Right ventricle myocardium inferior (tissue), 1 donor: ENCODE measurements at regions not wholly inside any gene's neighbourhood (a gene's known extent, or its start where the extent isn't known, plus 50 kb on each side); places are given as distances from the start of the nearest gene placed in this dataset.
"Not testable (repeated sequence)": the region's sequence is repeated elsewhere in the genome, so short reads cannot be mapped to it uniquely, and the experiment has no call there.

Experiments
- ATAC-seq: fragments of 200-7000 bp; cut with Tn5 transposase; one replicate; pipeline ENCODE4 v1.9.1; 2020; ENCODE audit warnings: mild to moderate bottlenecking, moderate library complexity
- DNase-seq: peaks from one replicate; pipeline ENCODE4 v3.0.0; 2021; ENCODE audit errors: missing footprints
- intact Hi-C: fragments of 100-400 bp; cut with DNase I; formaldehyde crosslinking; loops from one replicate; pipeline ENCODE4 v1.11.0; 2022
- donor health status: DM: no; HTN: yes; CAD: no; lungs with severe emphysema.

DNA sequence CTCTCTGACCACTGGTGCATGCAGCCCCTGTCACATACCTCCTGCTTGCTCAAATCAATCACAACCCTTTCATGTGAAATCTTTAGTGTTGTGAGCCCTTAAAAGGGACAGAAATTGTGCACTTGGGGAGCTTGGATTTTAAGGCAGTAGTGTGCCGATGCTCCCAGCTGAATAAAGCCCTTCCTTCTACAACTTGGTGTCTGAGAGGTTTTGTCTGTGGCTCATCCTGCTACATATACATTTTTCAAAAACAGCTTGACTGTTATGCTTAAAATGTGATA lies 413.8 kb downstream of the DAD1 start:
- intact Hi-C loops, DNase-seq, ATAC-seq: not testable (repeated sequence)

GRCh38 chr14:22174412-22175277 lies 414.4 kb downstream of the DAD1 start:
- DNase-seq: no peak
- ATAC-seq: no peak
- intact Hi-C loops: no loop called here

GRCh38 chr14:22168092-22168955 lies 420.7 kb downstream of the DAD1 start:
- intact Hi-C loops: no loop called here
- no peak for DNase-seq
- no peak for ATAC-seq

GRCh38 chr14:22164616-22165015 lies 424.4 kb downstream of the DAD1 start:
- ATAC-seq (no peak), DNase-seq (no peak)
- intact Hi-C loops: no loop called here

GRCh38 chr14:22163051-22163450 lies 426.0 kb downstream of the DAD1 start:
- ATAC-seq: no peak
- intact Hi-C loops: no loop called here
- DNase-seq: no peak

DNA sequence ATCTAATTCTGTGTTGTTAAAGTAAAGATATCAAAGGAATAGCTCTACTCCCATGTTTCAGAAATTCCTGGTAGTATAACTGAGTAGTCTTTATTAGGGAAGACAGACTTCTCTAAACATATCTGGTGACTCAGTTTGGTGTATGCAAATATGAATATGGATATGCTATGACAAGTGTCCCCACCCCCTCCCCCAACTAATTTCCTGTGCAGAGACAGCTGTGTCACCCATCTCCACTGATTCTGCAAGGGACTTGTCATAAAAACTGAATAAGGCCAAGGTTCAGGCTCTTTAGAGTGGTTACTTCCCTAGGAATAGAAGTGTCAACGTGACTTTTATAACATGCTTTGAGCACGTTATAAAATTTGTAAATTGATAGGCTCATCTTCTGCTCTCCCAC lies 429.1 kb downstream of the DAD1 start:
- intact Hi-C loops: no loop called here
- DNase-seq: no peak
- no peak for ATAC-seq

GRCh38 chr14:22159099-22159498 lies 429.9 kb downstream of the DAD1 start:
- ATAC-seq (no peak), DNase-seq (no peak)
- intact Hi-C loops: no loop called here

DNA sequence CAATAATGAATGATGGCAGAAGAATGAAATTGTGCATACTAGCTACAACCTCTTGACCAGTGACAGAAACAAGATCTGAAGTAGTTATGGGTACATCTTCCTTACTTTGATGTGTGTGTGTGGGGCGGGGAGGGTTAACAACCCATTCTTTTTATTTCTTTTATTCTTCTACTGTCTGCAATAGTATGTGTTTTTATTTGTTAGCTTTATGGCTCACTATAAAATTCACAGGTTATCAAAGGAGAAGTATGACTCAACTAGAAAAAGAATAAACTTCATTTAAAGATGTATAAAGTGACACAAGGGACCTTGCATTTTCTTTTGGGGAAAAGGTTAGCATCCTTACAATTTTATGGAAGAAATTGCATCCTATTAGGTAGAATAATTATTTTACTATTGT lies 430.5 kb downstream of the DAD1 start:
- intact Hi-C loops: no loop called here
- no peak for ATAC-seq
- no peak for DNase-seq

DNA sequence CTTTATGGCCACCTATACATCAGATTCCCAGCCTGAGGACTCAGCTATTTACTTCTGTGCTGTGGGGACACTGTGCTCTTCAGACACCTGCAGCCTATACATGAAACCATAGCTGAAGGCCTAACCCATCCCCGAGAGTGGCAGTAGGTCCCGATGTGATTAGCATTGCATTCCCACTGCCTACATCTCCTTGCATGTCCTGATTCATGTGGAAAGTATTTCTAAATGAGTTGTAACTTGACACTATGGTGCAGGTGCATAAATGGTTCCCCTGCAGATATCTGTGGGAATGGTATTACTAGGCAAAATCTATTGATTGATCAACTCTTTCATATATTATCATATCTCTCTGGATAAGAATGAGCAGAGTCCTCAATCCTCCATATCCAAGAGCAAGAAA lies 433.5 kb downstream of the DAD1 start:
- ATAC-seq: no peak
- intact Hi-C loops: no loop called here
- DNase-seq: no peak

GRCh38 chr14:22152903-22153302 lies 436.1 kb downstream of the DAD1 start:
- DNase-seq: no peak
- intact Hi-C loops: no loop called here
- no peak for ATAC-seq

DNA sequence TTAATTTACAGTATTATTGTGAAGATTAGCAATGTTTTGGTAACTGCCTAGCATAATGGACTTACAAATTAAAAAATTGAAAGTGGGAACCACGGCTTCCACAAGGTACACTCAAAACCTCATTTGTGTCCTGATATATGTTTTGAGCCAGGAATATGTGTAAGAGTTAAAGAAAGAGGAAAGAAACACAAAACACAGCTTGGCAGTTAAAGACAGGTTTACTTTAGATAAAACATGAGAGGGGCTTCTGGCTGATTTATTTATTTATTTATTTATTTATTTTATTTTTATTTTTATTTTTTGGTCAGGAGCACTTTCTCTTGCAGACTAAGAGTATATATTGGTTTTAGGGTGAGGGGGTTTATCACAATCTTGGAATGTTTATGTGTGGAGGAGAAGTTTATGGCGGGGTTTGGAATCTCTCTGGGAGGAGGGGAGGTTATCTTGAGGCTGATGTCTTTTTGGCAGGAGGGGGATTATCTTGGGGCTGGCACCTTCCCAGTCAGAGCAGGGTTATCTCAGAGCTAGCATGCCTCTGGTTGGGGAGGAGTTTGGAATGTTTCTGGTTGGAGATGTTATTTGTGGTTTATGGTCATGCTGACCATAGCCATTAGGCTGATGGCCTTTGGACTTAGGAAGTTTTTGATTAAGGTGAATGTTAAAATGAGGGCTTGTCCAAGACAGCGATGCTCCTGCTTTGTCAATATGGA lies 436.7 kb downstream of the DAD1 start:
- DNase-seq (no peak), ATAC-seq (no peak)
- intact Hi-C loops: no loop called here

- ATAC-seq: no peak
- intact Hi-C loops: no loop called here
- DNase-seq: no peak
These were observed 437.9 kb downstream of the DAD1 start for GRCh38 chr14:22151121-22151520.

DNA sequence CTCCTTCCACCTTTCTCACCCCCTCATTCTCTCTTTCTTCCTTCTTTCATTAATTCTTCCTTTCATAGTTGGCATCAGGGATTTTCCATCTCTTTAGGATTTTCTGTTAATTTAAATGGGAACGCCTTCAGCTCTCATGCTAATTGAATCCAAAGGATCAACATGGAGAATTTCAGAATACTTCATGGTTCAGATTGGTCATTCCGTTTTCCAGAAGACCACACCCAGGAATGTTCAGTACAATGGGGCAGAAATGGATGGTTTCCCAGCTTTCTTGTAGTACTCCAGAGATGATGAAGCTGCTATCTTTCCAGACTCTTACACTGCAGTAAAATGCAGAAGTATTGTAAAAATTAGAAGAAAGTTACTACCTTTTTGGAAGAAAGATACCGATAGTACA lies 440.0 kb downstream of the DAD1 start:
- intact Hi-C loops: no loop called here
- DNase-seq (no peak), ATAC-seq (no peak)

- ATAC-seq (no peak), DNase-seq (no peak)
- intact Hi-C loops: no loop called here
These were observed 441.3 kb downstream of the DAD1 start for GRCh38 chr14:22147716-22148115.

DNA sequence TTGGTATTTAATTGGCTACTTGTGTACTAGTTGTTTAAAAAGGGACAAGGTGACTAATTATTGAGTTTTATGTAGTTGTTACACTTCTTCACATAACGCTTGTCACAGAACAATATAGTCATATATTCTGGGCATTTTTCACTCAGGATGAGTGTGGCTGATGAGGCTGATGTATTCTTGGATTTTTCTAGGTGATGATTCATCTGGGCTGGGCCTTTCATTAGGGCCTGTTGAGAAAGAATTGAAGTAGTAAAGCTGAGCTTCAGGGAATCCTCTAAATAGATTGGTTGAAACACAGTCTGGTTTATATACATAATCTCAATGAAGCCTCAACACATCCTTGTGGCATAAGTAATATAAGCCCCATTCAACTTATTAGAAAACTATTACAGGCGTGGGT lies 445.7 kb downstream of the DAD1 start:
- intact Hi-C loops: no loop called here
- DNase-seq (no peak), ATAC-seq (no peak)

- intact Hi-C loops: no loop called here
- DNase-seq (no peak), ATAC-seq (no peak)
These were observed 448.4 kb downstream of the DAD1 start for GRCh38 chr14:22140633-22141032.

GRCh38 chr14:22131749-22132476 lies 457.1 kb downstream of the DAD1 start:
- no peak for DNase-seq
- no peak for ATAC-seq
- intact Hi-C loops: no loop called here

DNA sequence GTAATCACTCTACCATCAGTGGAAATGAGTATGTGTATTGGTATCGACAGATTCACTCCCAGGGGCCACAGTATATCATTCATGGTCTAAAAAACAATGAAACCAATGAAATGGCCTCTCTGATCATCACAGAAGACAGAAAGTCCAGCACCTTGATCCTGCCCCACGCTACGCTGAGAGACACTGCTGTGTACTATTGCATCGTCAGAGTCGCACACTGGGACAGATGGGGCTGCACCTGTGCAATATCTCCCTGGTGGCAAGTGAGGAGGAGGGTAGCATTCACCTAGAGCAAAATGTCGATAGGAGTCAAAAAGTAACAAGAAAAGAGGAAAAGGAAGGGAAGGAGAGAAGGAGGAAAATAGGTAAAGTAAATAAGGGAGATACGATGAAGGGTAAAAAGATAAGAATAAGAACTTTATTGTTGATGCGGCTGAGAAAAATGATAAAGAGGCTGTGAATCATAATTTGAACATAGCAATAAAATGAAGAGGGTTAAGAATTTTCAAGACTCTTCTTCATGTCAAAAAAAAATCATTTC lies 450.5 kb upstream of the OR4E1 start:
- intact Hi-C loops: no loop called here
- DNase-seq: no peak
- no peak for ATAC-seq
